ENCODE measurements at regions not wholly inside any gene's neighbourhood (a gene's known extent, or its start where the extent isn't known, plus 50 kb on each side); places are given as distances from the start of the nearest gene placed in this dataset.

DNA sequence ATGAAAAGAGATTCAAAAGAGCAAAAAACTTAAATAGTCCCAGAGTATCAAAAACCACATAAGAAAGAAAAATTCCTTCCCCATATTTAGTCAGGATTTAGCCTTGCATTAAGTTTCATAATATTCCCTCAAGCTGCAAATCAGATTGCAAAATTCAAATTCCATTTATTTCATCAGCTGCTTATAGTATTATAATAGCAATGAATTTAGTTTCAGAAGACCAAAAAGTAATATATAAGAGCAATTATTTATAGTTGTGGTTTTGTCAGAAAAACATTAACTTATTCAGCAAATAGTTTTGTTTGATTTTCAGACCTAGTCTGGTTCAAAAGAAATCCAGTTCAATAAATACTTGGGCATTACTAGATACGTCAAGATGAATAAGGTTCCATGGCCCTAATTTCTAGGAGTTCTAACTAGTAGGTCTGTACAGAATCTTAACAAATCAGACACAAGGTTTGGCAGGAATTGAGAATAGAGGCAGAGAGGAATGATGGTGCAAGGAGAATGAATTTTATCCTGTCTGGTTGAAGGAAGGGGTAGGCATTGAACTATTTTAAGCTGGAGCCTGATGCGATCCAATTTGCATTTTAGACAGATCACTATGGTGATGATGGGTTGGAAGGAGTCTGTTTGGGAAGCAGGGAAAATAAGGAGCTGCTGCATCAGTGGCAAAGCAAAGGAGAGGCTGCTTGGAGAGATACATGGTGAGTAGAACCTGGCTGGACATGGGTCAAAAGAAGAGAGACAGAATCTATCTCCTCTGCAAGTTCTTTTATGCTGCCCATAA lies 163.9 kb upstream of the STXBP5 start:
- no peak overlapping the region for H3K4me2 ChIP-seq (ENCODE audit: insufficient read depth, low read length)
- H3K79me2 ChIP-seq (ENCODE audit: insufficient read depth, low read length): no peaks in the 10 kb centered on the region
- H3K4me3 ChIP-seq (ENCODE audit: low read depth in 1 of 2, low read length in 2 of 2): no peak overlapping the region
- ATAC-seq (ENCODE audit: insufficient read depth, low read depth) (no peak), DNase-seq (no peak)
- no peaks in the 10 kb centered on the region for H3K9me3 ChIP-seq (ENCODE audit: insufficient read depth, low read length, severe bottlenecking)
- no peak overlapping the region for H2AFZ ChIP-seq (ENCODE audit: low read depth, low read length)
- no peaks in the 10 kb centered on the region for H3K4me1 ChIP-seq (ENCODE audit: insufficient read depth, low read length)
- TF ChIP-seq, protein P1, sequence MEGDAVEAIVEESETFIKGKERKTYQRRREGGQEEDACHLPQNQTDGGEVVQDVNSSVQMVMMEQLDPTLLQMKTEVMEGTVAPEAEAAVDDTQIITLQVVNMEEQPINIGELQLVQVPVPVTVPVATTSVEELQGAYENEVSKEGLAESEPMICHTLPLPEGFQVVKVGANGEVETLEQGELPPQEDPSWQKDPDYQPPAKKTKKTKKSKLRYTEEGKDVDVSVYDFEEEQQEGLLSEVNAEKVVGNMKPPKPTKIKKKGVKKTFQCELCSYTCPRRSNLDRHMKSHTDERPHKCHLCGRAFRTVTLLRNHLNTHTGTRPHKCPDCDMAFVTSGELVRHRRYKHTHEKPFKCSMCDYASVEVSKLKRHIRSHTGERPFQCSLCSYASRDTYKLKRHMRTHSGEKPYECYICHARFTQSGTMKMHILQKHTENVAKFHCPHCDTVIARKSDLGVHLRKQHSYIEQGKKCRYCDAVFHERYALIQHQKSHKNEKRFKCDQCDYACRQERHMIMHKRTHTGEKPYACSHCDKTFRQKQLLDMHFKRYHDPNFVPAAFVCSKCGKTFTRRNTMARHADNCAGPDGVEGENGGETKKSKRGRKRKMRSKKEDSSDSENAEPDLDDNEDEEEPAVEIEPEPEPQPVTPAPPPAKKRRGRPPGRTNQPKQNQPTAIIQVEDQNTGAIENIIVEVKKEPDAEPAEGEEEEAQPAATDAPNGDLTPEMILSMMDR (IDR thresholded peaks at IDR 0.05; ENCODE audit: borderline replicate concordance, extremely low read depth, low read length, poor library complexity, severe bottlenecking): no peak
- no peak for TF ChIP-seq EZH2 (IDR thresholded peaks at IDR 0.05; ENCODE audit: borderline replicate concordance, low read depth, low read length, severe bottlenecking)
- no peak overlapping the region for H3K27ac ChIP-seq (ENCODE audit: low read length)
- no peak overlapping the region for H3K9ac ChIP-seq (ENCODE audit: low read depth, low read length)
- H3K36me3 ChIP-seq (ENCODE audit: insufficient read depth, low read length): no peaks in the 10 kb centered on the region
- H3K27me3 ChIP-seq (ENCODE audit: insufficient read depth, low read length, poor library complexity): no peaks in the 10 kb centered on the region
- no peaks in the 10 kb centered on the region for H4K20me1 ChIP-seq (ENCODE audit: insufficient read depth, low read length)

DNA sequence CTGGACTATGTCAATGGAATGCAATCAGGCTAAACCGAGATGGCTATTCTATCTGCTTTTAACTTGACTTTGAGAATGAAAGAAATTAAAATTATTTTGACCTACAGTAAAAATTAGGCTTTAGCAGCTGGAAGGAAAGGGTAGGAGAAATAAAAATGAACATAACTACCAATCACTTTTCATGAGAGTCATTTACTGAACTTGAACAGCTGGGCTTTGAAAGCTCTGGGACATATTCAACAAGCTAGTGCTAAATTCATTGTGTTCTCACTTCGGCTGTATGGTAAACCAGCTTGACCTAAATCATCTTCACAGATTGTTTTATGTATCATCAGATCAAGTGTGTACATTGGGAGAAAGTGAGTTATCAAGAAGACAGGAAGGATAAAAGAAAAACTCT lies 161.5 kb upstream of the STXBP5 start:
- no peaks in the 10 kb centered on the region for H3K79me2 ChIP-seq (ENCODE audit: insufficient read depth, low read length)
- TF ChIP-seq, protein P1 (IDR thresholded peaks at IDR 0.05; ENCODE audit: borderline replicate concordance, extremely low read depth, low read length, poor library complexity, severe bottlenecking): no peak
- TF ChIP-seq EZH2 (IDR thresholded peaks at IDR 0.05; ENCODE audit: borderline replicate concordance, low read depth, low read length, severe bottlenecking): no peak
- H4K20me1 ChIP-seq (ENCODE audit: insufficient read depth, low read length): no peaks in the 10 kb centered on the region
- DNase-seq (no peak), ATAC-seq (ENCODE audit: insufficient read depth, low read depth) (no peak)
- H3K9ac ChIP-seq (ENCODE audit: low read depth, low read length): no peak overlapping the region
- H3K27ac ChIP-seq (ENCODE audit: low read length): no peak overlapping the region
- no peaks in the 10 kb centered on the region for H3K36me3 ChIP-seq (ENCODE audit: insufficient read depth, low read length)
- H3K27me3 ChIP-seq (ENCODE audit: insufficient read depth, low read length, poor library complexity): no peaks in the 10 kb centered on the region
- no peak overlapping the region for H3K4me3 ChIP-seq (ENCODE audit: low read depth in 1 of 2, low read length in 2 of 2)
- no peaks in the 10 kb centered on the region for H3K9me3 ChIP-seq (ENCODE audit: insufficient read depth, low read length, severe bottlenecking)
- H3K4me1 ChIP-seq (ENCODE audit: insufficient read depth, low read length): no peaks in the 10 kb centered on the region
- H3K4me2 ChIP-seq (ENCODE audit: insufficient read depth, low read length): no peak overlapping the region
- no peak overlapping the region for H2AFZ ChIP-seq (ENCODE audit: low read depth, low read length)

DNA sequence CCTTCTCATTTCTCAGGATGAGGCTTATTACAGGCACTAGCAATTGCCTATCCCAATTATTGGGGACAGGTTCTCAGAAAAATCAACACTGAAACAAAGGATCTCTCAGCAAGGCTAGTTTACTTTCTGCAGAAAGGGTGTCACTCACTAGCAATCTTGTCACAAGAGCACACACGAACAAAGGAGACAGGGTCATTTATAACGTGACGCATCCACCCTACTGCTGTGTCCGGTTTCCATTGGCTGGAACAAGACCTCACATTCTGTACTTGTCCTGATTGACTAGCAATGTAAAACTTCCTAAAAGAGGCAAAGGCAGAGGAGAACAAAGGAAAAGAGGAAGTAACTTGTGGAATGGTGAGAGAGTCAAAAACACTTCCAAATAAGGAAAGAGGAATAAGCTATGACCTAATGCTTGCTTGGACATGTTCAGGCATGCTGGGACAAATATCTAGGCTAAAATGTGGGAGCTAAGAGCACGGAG lies 160.2 kb upstream of the STXBP5 start:
- no peaks in the 10 kb centered on the region for H3K9me3 ChIP-seq (ENCODE audit: insufficient read depth, low read length, severe bottlenecking)
- H3K27me3 ChIP-seq (ENCODE audit: insufficient read depth, low read length, poor library complexity): no peaks in the 10 kb centered on the region
- no peak overlapping the region for H3K4me2 ChIP-seq (ENCODE audit: insufficient read depth, low read length)
- ATAC-seq (ENCODE audit: insufficient read depth, low read depth): no peak
- no peak overlapping the region for H3K9ac ChIP-seq (ENCODE audit: low read depth, low read length)
- no peaks in the 10 kb centered on the region for H3K36me3 ChIP-seq (ENCODE audit: insufficient read depth, low read length)
- no peak overlapping the region for H3K27ac ChIP-seq (ENCODE audit: low read length)
- H3K79me2 ChIP-seq (ENCODE audit: insufficient read depth, low read length): no peaks in the 10 kb centered on the region
- H4K20me1 ChIP-seq (ENCODE audit: insufficient read depth, low read length): no peaks in the 10 kb centered on the region
- DNase-seq: no peak
- TF ChIP-seq EZH2 (IDR thresholded peaks at IDR 0.05; ENCODE audit: borderline replicate concordance, low read depth, low read length, severe bottlenecking): no peak
- TF ChIP-seq, protein P1 (IDR thresholded peaks at IDR 0.05; ENCODE audit: borderline replicate concordance, extremely low read depth, low read length, poor library complexity, severe bottlenecking): no peak
- H3K4me3 ChIP-seq (ENCODE audit: low read depth in 1 of 2, low read length in 2 of 2): no peak overlapping the region
- H2AFZ ChIP-seq (ENCODE audit: low read depth, low read length): no peak overlapping the region
- no peaks in the 10 kb centered on the region for H3K4me1 ChIP-seq (ENCODE audit: insufficient read depth, low read length)
